ENCODE measurements at regions not wholly inside any gene's neighbourhood (a gene's known extent, or its start where the extent isn't known, plus 50 kb on each side); places are given as distances from the start of the nearest gene placed in this dataset.
"Not testable (repeated sequence)": the region's sequence is repeated elsewhere in the genome, so short reads cannot be mapped to it uniquely, and the experiment has no call there.

- TF ChIP-seq EZH2 (IDR thresholded peaks at IDR 0.05; ENCODE audit: insufficient read depth, poor library complexity, severe bottlenecking); EZH2phosphoT487 (IDR thresholded peaks at IDR 0.05; ENCODE audit: insufficient read depth, low read depth): not testable (repeated sequence)
Observed at GRCh38 chr4:131683314-131683713, 1465.8 kb upstream of the PCDH10 start.

Data from GM23248 (cell line).